SU-DHL-6 (cell line): ENCODE measurements at regions not wholly inside any gene's neighbourhood (a gene's known extent, or its start where the extent isn't known, plus 50 kb on each side); places are given as distances from the start of the nearest gene placed in this dataset.

Experiments
- CTCF ChIP-seq: fragments of 200-600 bp; sonication (generic); IDR thresholded peaks from one replicate; pipeline ENCODE4 v1.5.1; 2017; ENCODE audit warnings: antibody characterized with exemption, mild to moderate bottlenecking, low read length, moderate library complexity; ENCODE audit not compliant: insufficient read depth, poor library complexity, severe bottlenecking
- EZH2phosphoT487 ChIP-seq: fragments of 200-600 bp; sonication (generic), shearing (Covaris generic); conservative IDR thresholded peaks from 2 replicates; pipeline ENCODE4 v1.6.1; 2018; ENCODE audit warnings: mild to moderate bottlenecking, antibody characterized with exemption, low read length, moderate library complexity, mixed read lengths

- TF ChIP-seq EZH2phosphoT487 (no peak), CTCF (no peak)
Observed at GRCh38 chr4:127069675-127070074, 563.1 kb upstream of the INTU start.
